SHP77 (cell line): ENCODE measurements at regions not wholly inside any gene's neighbourhood (a gene's known extent, or its start where the extent isn't known, plus 50 kb on each side); places are given as distances from the start of the nearest gene placed in this dataset.

ENCODE experiments used
- DNase-seq, 2 experiments: peaks; one replicate each; lab custom pipeline; 2025; lab: John Stamatoyannopoulos, UW

DNA sequence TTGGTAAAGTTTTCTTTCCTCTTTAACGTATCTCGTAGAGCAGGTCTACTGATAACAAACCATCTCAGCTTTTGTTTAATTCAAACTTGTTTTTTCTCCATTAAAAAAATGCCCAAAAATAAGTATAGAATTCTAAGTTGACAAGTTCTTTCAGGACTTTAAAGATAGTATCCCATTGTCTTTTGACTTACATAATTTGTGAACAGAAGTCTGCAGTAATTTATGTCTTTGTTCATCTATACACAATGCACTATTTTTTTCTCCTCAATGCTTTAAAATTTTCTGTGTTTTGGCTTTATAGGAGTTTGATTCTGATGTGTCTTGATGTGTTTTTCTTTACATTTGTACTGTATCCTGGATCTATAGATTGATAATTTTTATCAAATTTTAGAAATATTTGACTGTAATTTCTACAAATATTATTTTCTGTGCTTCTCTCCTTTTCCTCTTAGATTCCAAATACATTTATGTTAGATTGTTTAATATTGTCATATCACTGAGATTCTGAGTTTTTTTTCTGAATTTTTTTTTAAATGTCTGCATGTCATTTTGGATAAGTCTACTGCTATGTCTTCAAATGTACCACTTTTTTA is 143.3 kb downstream of the FTCDNL1 start:
- DNase-seq, result no peak

DNA sequence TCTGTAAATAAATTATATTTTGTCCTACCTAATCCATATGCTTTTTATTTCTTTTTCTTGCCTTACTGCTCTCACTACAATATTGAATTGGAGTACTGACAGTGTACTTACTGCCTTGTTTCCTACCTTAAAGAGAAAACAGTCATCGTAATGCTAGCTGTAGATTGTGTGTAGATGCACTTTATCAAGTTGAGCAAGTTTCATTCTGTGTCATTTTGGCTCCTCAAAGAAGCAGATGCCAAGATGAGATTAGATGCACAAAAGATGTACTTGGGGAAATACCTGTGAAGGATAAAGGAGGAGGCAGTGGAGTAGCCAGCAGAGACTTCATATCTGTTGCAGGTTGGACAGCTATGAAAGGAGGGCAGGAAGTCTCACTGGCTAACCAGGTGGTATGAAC is 145.5 kb downstream of the FTCDNL1 start:
- no peak for DNase-seq

- DNase-seq, result peak; percentile 26
Measured at GRCh38 chr2:199704358-199705238, 146.4 kb downstream of the FTCDNL1 start.

DNA sequence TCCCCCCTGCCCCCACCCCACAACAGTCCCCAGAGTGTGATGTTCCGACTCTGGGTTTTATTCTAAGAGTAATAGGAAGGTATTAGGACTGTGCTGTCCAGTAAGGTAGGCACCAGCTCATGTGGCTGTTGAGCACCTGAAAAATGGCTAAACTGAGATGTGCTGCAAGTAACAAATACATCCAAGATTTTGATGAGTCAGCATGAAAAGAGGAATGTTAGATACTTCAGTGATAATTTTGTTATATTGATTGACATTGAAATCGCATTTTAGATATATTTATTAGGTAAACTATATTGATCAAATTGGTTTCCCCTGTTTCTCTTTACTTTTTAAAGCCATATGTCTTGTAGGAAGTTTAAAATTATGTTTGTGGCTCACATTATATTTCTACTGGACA is 147.8 kb downstream of the FTCDNL1 start:
- no peak for DNase-seq

DNA sequence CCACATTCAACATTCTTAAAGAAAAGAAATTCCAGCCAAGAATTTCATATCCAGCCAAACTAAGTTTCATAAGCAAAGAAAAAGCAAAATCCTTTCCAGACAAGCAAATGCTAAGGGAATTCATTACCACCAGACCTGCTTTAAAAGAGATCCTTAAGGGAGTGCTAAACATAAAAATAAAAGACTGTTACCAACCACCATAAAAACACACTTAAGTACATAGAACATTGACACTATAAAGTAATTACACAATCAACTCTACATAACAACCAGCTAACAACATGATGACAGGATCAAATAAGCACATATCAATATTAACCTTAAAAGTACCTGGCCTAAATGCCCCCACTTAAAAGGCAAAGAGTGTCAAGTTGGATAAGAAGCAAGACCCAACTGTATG is 153.5 kb downstream of the FTCDNL1 start:
- no peak for DNase-seq

DNA sequence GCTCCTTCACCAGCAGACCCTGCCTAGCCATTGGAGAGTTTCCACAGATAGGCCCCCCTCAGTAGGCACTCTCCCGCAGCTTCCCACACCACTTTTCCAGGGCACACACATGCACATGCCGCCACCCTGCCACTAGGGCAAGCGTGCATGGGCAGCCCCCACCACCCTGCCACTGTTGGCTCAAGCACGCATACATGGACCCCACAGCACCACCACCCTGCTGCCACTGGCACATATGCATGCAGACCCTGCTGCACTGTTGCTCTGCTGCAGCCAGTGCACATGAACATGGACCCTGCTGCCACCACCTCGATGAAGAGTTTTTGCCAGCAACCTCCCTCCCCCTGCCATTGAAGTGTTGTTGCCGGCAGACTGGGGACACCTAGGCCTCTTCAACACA is 154.9 kb downstream of the FTCDNL1 start:
- no peak for DNase-seq

DNA sequence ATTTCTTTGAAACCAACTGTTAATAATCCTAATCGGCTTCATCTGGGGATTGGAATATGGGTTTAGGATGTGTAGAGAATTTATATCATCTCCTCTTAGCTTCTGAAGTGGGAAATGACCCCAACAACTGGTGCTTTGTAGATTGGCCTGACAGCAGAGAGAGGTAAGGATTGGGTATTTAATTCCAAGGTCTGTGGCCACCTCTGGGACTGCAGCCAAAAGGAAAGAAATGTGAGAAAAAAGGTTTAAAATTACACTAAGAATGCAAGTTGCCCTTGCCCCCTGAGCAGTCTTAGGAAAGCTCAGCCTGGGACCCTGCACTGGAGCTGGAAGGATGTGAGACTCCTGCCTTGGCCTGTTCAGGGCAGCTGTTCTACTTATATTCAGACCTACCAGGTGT is 157.1 kb downstream of the FTCDNL1 start:
- no peak for DNase-seq

DNA sequence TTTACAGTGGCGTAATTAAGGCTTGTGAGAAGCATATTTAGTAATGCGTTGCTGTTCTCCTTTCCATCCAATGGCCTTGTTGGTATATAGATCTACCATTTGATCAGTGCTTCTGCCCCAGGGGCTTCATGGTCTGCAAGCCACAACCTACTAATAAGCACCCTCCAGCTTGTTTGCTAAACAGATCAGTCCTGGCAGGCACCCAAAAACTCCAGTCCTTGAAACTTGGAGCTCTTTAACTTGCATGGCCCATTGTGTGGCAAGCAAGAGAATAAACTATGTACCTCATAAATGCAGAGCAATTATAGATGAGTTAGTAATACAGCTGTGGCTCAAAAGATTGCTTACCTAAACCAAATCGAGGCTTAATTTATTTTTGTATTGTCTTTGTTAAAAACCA is 158.5 kb downstream of the FTCDNL1 start:
- DNase-seq, result peak; percentile 53 to 76

DNA sequence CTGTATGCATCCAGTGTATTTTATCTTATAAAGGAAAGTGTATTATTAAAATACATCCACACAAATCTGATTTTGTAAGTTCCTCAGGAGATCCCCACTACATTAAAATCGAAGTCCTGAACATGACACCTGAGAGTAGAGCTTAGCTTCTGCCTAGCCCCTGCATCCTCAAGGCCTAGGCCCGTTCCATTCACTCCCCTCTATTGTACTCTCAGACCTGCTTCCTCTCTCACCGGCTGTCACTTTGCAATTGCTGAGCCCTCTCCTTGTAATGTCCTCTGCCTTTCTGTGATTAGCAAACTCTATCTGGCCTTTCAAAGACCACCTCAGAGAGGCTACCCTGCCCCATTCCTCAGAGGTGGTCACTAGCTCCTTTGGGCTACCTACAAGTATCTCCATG is 160.8 kb downstream of the FTCDNL1 start:
- DNase-seq, result no peak

DNA sequence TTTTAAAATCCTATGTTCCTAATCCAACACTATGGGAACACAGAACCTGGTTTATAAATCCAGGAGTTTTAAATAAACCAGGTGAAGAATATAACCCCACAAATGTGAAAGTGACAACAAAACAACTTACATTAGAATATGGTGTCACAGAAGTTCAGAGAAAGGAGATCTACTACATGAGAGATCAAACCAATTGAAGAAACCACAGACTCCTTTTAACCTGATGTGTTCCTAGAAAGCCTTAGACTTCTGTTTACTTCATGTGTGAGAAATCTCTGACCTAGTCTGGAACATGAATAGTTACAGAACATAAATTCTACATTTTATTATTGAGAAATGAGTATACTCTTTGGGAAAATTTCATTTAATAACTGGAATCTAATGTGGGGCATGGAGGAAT is 165.3 kb downstream of the FTCDNL1 start:
- no peak for DNase-seq

DNA sequence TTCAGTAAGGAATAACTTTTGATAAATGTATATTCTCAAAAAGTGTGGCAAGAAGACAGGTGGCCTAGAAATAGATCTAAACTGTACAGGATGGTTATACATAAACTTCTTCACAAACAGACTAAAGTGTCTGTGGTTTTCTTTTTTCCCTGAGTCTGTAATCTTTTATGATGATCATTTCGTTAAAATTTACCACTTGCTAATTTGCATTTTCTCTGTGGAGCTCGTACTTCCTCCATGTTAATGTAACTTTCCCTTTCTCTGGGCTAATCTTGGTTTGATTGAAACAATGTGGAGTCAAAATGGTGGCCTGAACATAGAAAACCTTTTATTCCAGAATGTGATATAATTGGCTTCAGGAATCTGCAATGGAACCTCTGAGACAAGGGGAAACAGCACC is 166.2 kb downstream of the FTCDNL1 start:
- no peak for DNase-seq

DNA sequence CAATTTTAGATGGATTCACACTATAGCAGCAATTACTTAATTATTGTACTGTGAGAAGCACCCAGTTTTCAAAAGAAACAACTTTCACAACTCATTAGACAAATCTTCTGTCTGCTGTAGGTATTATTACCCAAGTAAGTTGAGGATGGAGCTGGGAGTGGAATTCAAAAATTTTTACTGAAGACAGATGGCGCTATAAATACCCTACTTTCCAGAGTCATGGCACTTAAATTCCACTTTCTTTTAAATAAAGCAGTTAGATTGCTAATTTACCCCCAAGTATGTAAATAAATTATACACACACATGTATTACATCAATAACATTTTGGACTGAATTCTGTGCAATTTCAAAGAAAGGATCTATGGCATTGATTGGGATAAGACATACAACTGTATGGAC is 166.8 kb downstream of the FTCDNL1 start:
- no peak for DNase-seq

DNA sequence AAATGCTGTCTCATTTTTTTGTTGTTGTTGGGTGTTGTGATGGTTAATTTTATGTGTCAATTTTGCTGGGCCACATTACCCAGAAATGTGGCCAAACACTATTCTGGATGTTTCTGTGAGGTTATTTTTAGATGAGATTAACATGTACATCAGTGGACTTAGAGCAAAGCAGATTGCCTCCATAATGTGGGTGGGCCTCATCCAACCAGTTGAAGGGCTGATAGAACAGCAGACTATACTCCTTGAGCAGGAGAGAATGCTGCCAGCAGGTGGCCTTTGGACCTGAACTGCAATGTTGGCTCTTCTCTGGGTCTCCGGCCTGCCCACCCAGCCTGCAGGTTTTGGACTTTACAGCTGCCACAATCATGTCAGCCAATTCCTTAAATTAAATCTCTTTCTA is 169.0 kb downstream of the FTCDNL1 start:
- no peak for DNase-seq

DNA sequence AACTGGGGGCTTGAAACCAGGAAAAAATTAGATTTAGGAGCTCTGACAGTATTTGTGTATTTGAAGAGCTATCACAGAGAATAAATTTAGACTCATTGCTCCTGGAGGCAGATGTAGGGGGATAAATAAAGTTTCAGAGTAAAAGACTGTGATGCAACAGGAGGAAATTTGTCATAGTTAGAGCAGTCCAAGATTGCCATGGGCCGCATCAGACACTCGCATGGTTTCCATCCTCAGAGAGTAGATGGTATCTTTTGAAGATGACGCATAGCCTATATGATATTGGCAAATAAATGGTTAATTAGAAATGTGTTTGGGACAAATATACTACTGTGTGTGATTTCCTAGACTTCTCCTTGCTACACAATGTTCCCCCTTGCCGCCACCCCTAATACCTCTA is 170.5 kb downstream of the FTCDNL1 start:
- no peak for DNase-seq

DNA sequence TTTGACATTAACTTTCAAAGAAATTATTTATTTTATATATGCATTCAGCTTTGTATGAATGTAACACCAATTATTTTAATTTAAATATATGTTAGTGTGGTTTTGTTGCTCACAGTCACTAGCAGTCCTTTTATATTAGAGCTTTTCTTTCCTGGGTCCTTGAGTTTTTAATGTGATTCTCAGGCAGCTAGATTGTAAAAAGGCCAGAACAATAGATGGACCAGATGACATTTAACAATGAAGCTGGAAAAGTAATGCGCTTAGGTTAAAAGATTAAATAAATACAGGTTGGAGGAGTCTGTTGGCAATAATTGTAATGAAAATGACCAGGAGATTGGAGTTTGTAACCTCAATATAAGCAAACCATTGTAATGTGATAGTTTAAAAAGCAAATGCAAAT is 171.1 kb downstream of the FTCDNL1 start:
- no peak for DNase-seq

- no peak for DNase-seq
Measured at GRCh38 chr2:199677881-199678280, 173.1 kb downstream of the FTCDNL1 start.

DNA sequence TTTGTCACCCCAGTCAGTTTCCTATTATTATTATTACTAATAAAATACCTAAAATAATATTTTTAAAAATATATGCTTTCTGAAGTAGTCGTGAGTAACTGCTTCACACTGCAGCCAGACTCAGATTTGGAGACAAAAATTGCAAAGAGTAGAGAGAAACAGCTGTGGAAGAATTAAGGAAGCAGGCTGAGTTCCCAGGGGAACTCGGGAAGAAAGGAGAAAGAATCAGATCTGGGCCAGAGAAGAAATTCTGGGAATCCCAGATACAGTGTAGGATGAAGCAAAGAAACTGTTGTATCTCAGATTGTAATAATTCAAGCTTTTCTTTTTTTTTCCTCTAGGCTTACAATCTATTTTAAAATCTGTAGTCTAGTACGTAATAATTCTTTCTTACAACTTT is 182.3 kb downstream of the FTCDNL1 start:
- DNase-seq, result no peak

GRCh38 chr2:199663157-199663556 is 187.8 kb downstream of the FTCDNL1 start:
- no peak for DNase-seq

DNA sequence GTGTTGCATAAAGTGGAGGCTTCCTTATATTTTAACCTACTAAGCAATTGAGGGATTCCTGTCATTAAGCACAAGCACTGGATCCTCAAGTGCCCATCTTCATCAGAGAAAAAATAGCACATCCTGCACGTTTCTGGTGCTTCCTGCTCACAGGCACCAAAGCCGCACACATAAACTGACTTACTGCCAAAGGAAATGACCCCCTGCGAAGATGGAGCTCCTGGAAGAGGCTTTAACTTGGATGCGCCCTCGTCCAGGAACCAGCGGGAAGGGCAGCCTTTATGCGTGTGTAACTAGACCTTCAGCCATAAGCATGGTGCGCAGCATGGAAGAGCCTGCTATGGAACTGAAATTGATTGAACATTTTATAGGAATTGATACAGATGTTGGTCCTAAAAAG is 188.7 kb downstream of the FTCDNL1 start:
- DNase-seq, result no peak

DNA sequence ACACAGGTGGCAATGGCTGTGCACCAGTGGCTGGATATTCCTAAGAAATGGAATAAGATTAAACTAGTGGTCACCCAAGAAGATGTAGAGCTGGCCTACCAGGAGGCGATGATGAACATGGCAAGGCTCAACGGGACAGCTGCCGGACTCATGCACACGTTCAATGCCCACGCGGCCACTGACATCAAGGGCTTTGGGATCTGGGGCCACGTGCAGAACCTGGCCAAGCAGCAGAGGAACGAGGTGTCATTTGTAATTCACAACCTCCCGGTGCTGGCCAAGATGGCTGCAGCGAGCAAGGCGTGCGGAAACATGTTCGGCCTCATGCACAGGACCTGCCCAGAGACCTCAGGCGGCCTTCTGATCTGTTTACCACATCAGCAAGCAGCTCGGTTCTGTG is 190.8 kb downstream of the FTCDNL1 start:
- no peak for DNase-seq

- peak; percentile 15 to 26 for DNase-seq
Measured at GRCh38 chr2:199659207-199659606, 191.8 kb downstream of the FTCDNL1 start.

DNA sequence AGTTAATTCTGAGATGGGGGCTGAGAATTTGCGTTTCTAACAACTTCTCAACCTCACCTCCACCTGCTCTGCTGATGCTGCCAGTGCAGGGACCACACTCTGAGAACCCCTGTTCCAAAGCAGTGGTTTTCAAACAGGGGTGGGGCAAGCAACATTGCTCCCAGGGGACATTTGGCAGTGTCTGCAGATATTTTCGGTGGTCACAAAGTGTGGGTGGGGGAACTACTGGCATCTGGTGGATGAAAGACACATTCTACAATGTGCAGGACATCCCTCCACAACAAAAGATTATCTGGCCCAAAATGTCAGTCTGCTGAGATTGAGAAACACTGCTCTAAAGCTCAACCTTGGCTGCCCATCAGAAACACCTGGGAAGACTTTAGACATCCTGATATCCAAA is 188.7 kb upstream of the SATB2 start:
- DNase-seq, result no peak

GRCh38 chr2:199631129-199631528 is 173.4 kb upstream of the SATB2 start:
- DNase-seq, result no peak

DNA sequence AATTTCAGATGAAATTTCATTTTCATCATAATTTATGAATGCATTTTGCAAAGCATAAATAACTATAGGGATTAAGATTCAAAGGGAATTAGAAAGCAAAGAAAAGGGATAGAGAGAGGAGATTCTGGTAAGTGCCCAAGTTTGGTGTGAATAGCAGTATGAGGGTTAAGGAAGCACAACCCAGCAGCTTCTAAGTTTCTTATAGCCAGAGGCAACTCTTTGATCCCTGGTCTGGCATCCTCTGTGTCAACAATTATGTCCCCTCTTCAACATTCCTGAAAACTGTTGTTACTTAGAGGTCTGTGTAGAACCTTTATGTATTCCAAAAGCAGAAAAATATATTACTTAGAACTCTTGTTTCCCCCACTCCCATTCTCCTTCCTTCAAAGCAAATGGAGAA is 171.6 kb upstream of the SATB2 start:
- DNase-seq, result no peak
